GM19452 (cell line): ENCODE measurements at regions not wholly inside any gene's neighbourhood (a gene's known extent, or its start where the extent isn't known, plus 50 kb on each side); places are given as distances from the start of the nearest gene placed in this dataset.

Experiments
- ATAC-seq: cut with Tn5 transposase; IDR thresholded peaks from one replicate; pipeline ENCODE4 v1.9.1; 2021; ENCODE audit not compliant: unreplicated experiment

DNA sequence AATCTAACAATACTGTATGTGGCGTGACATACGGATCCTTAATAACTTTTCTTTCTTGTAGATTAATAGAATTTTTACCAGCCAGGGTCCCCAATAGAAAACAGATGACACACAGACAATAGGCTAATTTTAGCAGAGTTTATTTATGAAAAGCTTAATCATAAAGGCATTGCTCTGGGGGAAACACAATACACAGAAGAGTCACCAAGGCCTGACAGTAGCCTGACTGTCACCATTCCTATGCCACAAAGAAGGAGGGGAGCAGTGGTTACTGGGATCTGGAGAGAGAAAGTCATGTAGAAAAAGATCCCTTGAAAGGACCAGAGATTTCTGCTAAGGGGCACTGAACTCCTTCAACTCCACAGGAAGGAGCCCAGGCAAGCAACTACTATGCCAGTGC, 139.5 kb downstream of the METTL4 start:
- ATAC-seq = no peak

DNA sequence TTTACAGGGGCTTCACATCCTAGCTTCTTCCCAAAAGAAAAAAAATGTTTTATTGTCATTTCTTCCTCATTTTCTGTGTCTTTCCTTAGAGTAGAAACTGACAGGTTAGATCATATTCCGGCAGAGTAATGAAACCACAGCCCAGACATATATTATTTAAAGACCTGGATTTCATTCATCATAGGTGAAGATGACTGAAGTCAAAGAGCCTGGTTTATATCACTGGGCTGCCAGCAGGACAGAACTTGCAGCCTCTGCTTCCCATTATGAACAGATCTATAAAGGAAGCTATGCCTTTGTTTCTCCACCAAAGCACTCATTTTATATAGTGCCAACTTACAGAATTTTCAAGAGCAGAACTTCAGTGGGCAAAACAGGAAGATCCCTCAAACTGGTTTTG, 137.9 kb downstream of the METTL4 start:
- ATAC-seq = no peak

GRCh38 chr18:2441544-2441943, 129.8 kb downstream of the METTL4 start:
- no peak for ATAC-seq

DNA sequence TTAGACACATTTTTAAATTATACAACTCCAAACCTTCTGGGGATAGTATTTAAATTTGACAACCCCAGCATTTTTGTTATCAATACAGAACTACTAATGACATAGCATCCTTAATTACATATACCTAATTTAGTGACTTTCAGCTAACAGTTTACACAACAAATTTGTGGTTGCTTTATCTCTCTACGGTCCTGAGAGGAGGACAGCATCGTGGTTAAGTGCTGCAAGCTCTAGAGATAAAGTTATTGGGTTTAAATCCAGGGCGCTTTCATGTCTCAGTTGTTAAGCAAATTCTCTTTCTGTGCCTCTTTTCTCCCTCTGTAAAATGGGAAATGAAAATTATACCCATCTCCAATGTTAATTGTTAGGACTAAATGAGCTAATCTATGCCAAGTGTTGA, 129.3 kb downstream of the METTL4 start:
- ATAC-seq = no peak

- no peak for ATAC-seq
Observed at GRCh38 chr18:2442726-2443275, 128.5 kb downstream of the METTL4 start.

- no peak for ATAC-seq
Observed at GRCh38 chr18:2444201-2444875, 127.0 kb downstream of the METTL4 start.

- no peak for ATAC-seq
Observed at GRCh38 chr18:2448565-2449151, 122.6 kb downstream of the METTL4 start.

DNA sequence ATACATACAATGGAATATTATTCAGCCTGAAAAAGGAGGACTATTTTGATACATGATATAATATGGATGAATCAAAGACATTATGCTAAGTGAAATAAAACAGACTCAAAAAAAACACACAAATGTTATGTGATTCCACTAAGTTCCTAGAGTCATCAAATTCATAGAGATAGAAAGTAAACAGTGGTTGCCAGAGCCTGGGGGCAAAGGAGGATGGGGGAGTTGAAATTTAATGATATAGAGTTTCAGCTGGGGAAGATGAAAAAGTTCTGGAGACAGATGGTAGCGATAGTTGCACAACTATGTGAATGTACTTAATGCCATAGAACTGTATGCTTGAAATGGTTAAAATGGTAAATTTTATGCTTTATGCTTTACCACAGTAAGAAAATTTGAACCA, 119.7 kb downstream of the METTL4 start:
- ATAC-seq = no peak

DNA sequence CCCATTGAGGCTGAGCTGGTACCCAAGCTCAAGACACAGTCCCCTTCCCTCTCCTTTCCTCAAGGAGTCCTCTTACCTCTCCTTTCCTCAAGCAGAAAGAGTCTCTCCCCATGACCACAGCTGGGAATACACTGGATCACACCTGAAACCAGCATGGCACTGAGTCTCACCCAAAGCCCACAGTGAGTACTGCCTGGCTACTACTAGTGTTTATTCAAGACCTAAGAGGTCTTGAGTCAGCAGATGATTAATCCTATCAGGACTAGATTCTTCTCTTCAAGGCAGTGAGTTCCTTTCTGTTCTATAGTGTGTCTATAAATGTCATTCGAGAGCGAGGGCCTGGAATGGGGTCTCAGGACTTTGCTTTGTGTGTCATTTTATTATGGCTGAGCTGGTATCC, 111.4 kb downstream of the METTL4 start:
- no peak for ATAC-seq

DNA sequence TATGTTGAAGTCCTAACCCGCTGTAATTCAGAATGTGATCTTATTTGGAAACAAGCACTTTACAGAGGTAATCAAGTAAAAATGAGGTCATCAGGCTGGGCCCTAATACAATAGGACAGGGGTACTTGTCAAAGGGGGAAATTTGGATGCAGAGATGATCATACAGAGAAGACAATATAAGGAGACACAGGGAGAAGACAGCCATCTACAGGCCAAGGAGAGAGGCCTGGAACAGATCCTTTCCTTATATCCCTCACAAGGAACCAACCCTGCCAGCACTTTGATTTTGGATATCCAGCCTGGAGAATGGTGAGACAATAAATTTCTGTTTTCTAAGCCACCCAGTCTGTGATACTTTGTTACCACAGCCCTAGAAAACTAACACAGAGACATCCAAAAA, 104.3 kb downstream of the METTL4 start:
- ATAC-seq = no peak

DNA sequence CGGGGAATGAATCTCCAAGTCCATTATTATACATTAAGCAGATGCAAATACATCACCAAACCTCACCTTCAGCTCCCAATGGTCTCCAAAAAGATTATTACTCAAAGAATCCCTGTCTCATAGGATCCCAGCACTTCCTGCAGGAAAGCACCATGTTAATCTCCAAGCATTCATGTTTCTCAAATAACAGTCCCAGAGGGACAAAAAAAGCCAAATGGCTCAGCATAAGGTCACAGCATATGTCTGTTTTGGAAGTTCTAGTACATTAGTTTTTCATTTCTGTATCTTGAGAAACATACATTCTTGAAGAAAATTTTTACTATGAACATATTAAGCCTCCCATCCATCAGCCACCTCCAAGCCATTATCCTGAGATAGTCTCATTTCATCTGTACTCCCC, 103.3 kb downstream of the METTL4 start:
- no peak for ATAC-seq

DNA sequence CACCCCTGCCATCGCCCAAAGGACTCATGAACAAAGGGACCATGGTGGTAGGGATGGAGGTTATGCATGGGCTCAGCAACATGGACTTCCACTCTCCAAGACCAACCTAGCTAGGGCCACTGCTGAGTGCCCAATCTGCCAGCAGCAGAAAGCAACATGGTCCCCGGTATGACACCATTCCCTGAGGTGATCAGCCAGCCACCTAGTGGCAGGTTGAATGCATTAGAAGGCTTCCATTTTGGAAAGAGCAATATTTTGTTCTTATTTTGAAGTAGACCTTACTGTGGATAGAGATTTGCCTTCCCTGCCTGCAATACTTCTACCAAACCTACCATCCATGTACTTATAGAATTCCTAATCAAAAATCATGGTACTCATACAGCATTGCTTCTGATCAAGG, 99.8 kb downstream of the METTL4 start:
- no peak for ATAC-seq

- ATAC-seq = no peak
Observed at GRCh38 chr18:2478662-2479061, 92.6 kb downstream of the METTL4 start.

DNA sequence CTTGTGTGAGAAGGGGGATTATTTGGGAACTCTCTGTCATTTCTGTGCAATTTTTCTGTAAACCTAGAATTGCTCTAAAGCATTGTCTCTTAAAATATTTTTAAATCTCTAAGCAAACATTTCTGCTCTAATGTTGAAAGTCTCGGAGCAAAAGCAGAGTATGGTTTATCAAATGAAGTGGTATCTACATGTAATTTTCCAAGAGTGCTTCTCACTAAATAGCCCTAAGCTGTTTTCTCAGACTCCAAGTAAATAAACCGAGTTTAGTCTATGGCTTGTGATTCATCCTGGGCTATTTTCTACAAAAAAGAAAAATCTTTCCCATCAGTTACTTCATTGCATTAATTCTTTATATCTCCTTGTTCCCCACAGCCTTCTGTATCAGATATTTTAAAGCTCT, 90.8 kb downstream of the METTL4 start:
- no peak for ATAC-seq

DNA sequence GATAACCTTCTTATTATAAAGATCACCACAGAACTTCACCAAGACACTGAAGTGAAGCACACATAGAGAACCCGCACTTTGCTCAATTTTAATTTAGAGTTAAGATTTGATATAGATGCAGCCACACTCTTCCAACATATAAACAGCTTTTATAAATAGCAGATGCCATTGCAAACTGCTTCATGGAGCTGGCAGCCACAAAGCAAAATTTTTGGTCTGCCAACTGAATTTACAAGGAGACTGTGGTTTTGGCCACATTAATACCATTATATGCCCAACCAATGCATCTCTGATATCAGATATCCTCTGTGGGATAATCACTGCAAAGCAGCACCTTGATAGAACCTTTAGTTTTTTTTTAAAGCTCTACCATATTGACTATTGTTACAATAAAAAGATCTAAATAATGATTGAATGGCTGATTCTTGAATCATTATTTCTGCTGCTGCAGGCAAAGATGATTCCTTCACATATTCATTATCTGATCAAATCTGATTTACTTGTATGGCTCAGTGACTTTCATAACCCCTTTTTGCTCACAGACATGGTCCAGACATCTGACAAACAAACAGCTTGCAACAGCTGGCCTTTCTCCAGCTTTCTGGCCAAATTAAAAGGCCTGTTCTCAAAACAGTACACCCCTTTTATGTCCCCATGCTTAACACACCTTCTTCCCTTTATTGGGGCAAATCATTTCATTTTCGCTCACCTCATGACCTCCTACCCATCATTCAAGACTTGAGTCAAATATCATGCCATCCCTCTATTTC, 88.4 kb downstream of the METTL4 start:
- ATAC-seq = no peak

- ATAC-seq = no peak
Observed at GRCh38 chr18:2485983-2486382, 85.3 kb downstream of the METTL4 start.

GRCh38 chr18:2486426-2486825, 84.9 kb downstream of the METTL4 start:
- no peak for ATAC-seq
